ENCODE measurements at regions not wholly inside any gene's neighbourhood (a gene's known extent, or its start where the extent isn't known, plus 50 kb on each side); places are given as distances from the start of the nearest gene placed in this dataset.

DNA sequence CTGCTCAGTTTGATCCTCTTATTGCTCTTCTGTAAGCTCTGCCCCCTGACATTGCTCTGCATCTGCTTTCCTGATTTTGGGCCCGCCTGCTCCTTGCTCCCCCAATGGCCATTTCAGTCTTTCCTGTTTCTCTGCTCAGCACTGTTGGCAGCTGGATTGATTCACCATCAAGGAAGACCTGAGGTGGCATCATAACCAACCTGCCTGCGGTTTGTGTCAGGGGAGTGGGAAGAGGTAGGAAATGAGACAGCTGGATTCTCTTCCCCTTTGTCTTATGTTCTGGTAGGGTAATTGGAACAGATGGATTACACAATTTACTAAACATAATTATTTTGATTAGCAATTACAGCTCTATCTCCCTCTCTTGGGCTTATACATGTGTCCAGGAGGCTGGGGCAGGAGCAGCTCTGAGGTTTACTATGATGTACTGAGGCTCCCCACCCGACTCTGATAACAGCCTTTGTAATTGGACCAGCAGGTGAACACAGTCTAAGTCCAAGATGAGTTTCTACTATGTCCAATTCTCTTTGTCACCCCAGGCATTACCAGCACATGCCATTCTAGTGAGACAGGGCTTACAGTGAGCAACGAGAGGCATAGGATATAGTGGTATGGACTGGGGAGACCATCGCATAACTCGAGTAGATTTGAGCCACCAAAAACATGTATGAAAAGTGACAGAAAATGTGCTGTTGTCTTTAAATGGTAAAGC is 151.8 kb upstream of the MMADHC start:
- H3K4me2 ChIP-seq (ENCODE audit: low read length) = no peak overlapping the region
- RAD21 ChIA-PET (ENCODE audit: low non-redundant PET in 1 of 2, low total read pairs in 2 of 2, uncharacterized antibody in 2 of 2, unreplicated experiment in 2 of 2) = no interaction called here
- no peak overlapping the region for H2AFZ ChIP-seq (ENCODE audit: low read depth, low read length, poor library complexity, severe bottlenecking)
- no peaks in the 10 kb centered on the region for H4K20me1 ChIP-seq (ENCODE audit: insufficient read depth)
- H3K9ac ChIP-seq (ENCODE audit: low read length) = no peak overlapping the region
- H3K4me1 ChIP-seq (ENCODE audit: control insufficient read depth in 1 of 2, insufficient read depth in 2 of 2, low read length in 2 of 2) = no peaks in the 10 kb centered on the region; a peak in 1 of 4 replicates
- H3K9me2 ChIP-seq (ENCODE audit: insufficient read depth) = no peaks in the 10 kb centered on the region
- POLR2A ChIA-PET = no interaction called here
- DNase-seq (ENCODE audit: low read depth, low spot score) (no peak), ATAC-seq (no peak)
- H3K36me3 ChIP-seq (ENCODE audit: control insufficient read depth in 1 of 2, insufficient read depth in 2 of 2, low read length in 2 of 2) = no peaks in the 10 kb centered on the region
- intact Hi-C loops (cut with micrococcal nuclease) = no loop called here
- CTCF ChIA-PET = no interaction called here
- H3K27me3 ChIP-seq (ENCODE audit: insufficient read depth, low read length) = no peaks in the 10 kb centered on the region
- TF ChIP-seq EGR1 (IDR thresholded peaks at IDR 0.05; ENCODE audit: low read depth) = no peak
- no peak for TF ChIP-seq MAX (IDR thresholded peaks at IDR 0.05)
- TF ChIP-seq, protein P1, sequence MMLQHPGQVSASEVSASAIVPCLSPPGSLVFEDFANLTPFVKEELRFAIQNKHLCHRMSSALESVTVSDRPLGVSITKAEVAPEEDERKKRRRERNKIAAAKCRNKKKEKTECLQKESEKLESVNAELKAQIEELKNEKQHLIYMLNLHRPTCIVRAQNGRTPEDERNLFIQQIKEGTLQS (IDR thresholded peaks at IDR 0.05) = no peak
- TF ChIP-seq ZNF274 (IDR thresholded peaks at IDR 0.05; ENCODE audit: low read depth, low read length) = no peak
- TF ChIP-seq ZFX (IDR thresholded peaks at IDR 0.05) = no peak
- no peak for TF ChIP-seq EZH2 (IDR thresholded peaks at IDR 0.05)
- TF ChIP-seq, protein P2, sequence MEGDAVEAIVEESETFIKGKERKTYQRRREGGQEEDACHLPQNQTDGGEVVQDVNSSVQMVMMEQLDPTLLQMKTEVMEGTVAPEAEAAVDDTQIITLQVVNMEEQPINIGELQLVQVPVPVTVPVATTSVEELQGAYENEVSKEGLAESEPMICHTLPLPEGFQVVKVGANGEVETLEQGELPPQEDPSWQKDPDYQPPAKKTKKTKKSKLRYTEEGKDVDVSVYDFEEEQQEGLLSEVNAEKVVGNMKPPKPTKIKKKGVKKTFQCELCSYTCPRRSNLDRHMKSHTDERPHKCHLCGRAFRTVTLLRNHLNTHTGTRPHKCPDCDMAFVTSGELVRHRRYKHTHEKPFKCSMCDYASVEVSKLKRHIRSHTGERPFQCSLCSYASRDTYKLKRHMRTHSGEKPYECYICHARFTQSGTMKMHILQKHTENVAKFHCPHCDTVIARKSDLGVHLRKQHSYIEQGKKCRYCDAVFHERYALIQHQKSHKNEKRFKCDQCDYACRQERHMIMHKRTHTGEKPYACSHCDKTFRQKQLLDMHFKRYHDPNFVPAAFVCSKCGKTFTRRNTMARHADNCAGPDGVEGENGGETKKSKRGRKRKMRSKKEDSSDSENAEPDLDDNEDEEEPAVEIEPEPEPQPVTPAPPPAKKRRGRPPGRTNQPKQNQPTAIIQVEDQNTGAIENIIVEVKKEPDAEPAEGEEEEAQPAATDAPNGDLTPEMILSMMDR (IDR thresholded peaks at IDR 0.05 in 2 of 3, conservative IDR thresholded peaks at IDR 0.05 in 1 of 3; ENCODE audit: borderline replicate concordance in 1 of 3, insufficient read depth in 1 of 3, low read depth in 2 of 3, low read length in 2 of 3) = no peak
- no peak for TF ChIP-seq POLR2A (IDR thresholded peaks at IDR 0.05; ENCODE audit: borderline replicate concordance, extremely low read depth, insufficient read depth, insufficient read length)
- TF ChIP-seq ZBTB33 (IDR thresholded peaks at IDR 0.05; ENCODE audit: extremely low read depth, insufficient replicate concordance, low read length) = no peak
- no peak for TF ChIP-seq CBX3 (IDR thresholded peaks at IDR 0.05; ENCODE audit: low read depth)
- no peak for TF ChIP-seq JUND (IDR thresholded peaks at IDR 0.05)
- no peak for TF ChIP-seq EZH2phosphoT487 (IDR thresholded peaks at IDR 0.05; ENCODE audit: borderline replicate concordance)
- no peak for TF ChIP-seq RAD21 (IDR thresholded peaks at IDR 0.05; ENCODE audit: low read depth)
- TF ChIP-seq REST (IDR thresholded peaks at IDR 0.05; ENCODE audit: low read depth) = no peak
- H3K9me3 ChIP-seq (ENCODE audit: control insufficient read depth in 1 of 2, insufficient read depth in 1 of 2, low read depth in 1 of 2, low read length in 2 of 2) = no peaks in the 10 kb centered on the region
- H3K79me2 ChIP-seq (ENCODE audit: insufficient read depth, low read length) = no peaks in the 10 kb centered on the region
- no TSS peak for BruUV-seq (replicated peaks)
- no peak overlapping the region for H3K27ac ChIP-seq (ENCODE audit: low read depth, low read length)
- no peak overlapping the region for H3K4me3 ChIP-seq (replicated peaks in 1 of 2; ENCODE audit: low read depth in 1 of 2, low read length in 2 of 2)
